ENCODE measurements at regions not wholly inside any gene's neighbourhood (a gene's known extent, or its start where the extent isn't known, plus 50 kb on each side); places are given as distances from the start of the nearest gene placed in this dataset.

DNA sequence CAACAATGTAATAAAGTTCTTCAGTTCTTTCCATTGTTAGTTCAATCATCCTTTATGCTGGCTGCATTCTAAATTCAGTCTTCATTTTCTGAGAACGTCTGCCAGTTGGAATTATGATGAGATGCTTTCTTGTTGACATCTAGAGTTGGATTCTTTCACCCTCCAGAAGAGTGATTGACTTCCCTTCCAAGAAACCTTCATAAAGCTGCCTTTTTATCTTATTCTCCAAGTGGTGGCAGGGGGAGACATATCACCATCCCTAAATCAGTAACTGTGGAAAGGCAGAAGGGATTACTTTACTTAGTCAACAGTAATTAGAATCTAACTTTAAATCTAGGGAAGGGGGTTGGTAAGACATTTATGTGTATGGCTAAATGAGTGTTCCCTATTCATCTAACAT lies 86.8 kb upstream of the GULP1 start:
- intact Hi-C loops (cut with DNase I; ENCODE audit: low total_unique reads) (no loop called here), in situ Hi-C loops (cut with MboI; ENCODE audit: low sequenced_read_pairs in 4 of 4) (no loop called here)
- Histone ChIP-seq H3K27ac (no peak overlapping the region), H3K27me3 (no peaks in the 10 kb centered on the region), H3K9me3 (no peaks in the 10 kb centered on the region), H3K4me3 (no peak overlapping the region), H3K4me1 (no peaks in the 10 kb centered on the region), H3K36me3 (no peaks in the 10 kb centered on the region)
- ATAC-seq (no peak), DNase-seq (no peak)
- TF ChIP-seq, protein P1, sequence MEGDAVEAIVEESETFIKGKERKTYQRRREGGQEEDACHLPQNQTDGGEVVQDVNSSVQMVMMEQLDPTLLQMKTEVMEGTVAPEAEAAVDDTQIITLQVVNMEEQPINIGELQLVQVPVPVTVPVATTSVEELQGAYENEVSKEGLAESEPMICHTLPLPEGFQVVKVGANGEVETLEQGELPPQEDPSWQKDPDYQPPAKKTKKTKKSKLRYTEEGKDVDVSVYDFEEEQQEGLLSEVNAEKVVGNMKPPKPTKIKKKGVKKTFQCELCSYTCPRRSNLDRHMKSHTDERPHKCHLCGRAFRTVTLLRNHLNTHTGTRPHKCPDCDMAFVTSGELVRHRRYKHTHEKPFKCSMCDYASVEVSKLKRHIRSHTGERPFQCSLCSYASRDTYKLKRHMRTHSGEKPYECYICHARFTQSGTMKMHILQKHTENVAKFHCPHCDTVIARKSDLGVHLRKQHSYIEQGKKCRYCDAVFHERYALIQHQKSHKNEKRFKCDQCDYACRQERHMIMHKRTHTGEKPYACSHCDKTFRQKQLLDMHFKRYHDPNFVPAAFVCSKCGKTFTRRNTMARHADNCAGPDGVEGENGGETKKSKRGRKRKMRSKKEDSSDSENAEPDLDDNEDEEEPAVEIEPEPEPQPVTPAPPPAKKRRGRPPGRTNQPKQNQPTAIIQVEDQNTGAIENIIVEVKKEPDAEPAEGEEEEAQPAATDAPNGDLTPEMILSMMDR (IDR thresholded peaks at IDR 0.05 in 4 of 5, conservative IDR thresholded peaks at IDR 0.05 in 1 of 5) = no peak
- TF ChIP-seq POLR2A (IDR thresholded peaks at IDR 0.05) = no peak

- Histone ChIP-seq H3K27ac (no peak overlapping the region), H3K4me3 (no peak overlapping the region), H3K27me3 (no peaks in the 10 kb centered on the region), H3K4me1 (no peaks in the 10 kb centered on the region), H3K36me3 (no peaks in the 10 kb centered on the region), H3K9me3 (no peaks in the 10 kb centered on the region)
- no peak for DNase-seq
- no peak for ATAC-seq
- intact Hi-C loops (cut with DNase I; ENCODE audit: low total_unique reads) = no loop called here
- TF ChIP-seq, protein P1 (IDR thresholded peaks at IDR 0.05 in 4 of 5, conservative IDR thresholded peaks at IDR 0.05 in 1 of 5) = no peak
- no peak for TF ChIP-seq POLR2A (IDR thresholded peaks at IDR 0.05)
- in situ Hi-C loops (cut with MboI; ENCODE audit: low sequenced_read_pairs in 4 of 4) = no loop called here
Measured at GRCh38 chr2:188207554-188207953, 84.1 kb upstream of the GULP1 start.

DNA sequence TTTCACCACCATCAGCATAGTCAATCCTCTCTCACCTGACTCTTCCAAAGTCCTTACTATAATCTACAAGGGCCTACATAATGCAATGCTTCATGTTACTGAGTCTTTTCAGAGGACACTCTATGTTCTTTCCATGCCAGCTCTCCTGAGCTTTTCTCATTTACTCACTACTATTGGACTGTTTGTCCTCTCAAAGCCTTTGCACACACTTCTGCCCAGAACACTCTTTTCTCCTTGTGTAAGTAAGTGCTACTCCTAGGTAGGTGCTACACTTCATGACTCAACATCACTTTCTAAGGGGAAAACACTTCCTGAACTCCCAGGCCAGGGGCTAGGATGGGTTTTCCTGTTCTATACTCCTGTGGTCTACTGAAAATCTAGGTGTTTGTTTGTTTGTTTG lies 82.5 kb upstream of the GULP1 start:
- in situ Hi-C loops (cut with MboI; ENCODE audit: low sequenced_read_pairs in 4 of 4) = no loop called here
- TF ChIP-seq POLR2A (IDR thresholded peaks at IDR 0.05) = no peak
- TF ChIP-seq, protein P1 (IDR thresholded peaks at IDR 0.05 in 4 of 5, conservative IDR thresholded peaks at IDR 0.05 in 1 of 5) = no peak
- Histone ChIP-seq H3K27ac (no peak overlapping the region), H3K36me3 (no peaks in the 10 kb centered on the region), H3K9me3 (no peaks in the 10 kb centered on the region), H3K27me3 (no peaks in the 10 kb centered on the region), H3K4me3 (no peak overlapping the region), H3K4me1 (no peaks in the 10 kb centered on the region)
- no peak for DNase-seq
- no peak for ATAC-seq
- intact Hi-C loops (cut with DNase I; ENCODE audit: low total_unique reads) = no loop called here

GRCh38 chr2:188217264-188217663 lies 74.4 kb upstream of the GULP1 start:
- H3K27me3 ChIP-seq = no peaks in the 10 kb centered on the region
- H3K4me1 ChIP-seq = no peaks in the 10 kb centered on the region
- no peak for DNase-seq
- no peak for TF ChIP-seq POLR2A (IDR thresholded peaks at IDR 0.05)
- no peak overlapping the region for H3K4me3 ChIP-seq
- intact Hi-C loops (cut with DNase I; ENCODE audit: low total_unique reads) = no loop called here
- in situ Hi-C loops (cut with MboI; ENCODE audit: low sequenced_read_pairs in 4 of 4) = no loop called here
- no peaks in the 10 kb centered on the region for H3K36me3 ChIP-seq
- ATAC-seq = no peak
- no peak overlapping the region for H3K27ac ChIP-seq
- no peaks in the 10 kb centered on the region for H3K9me3 ChIP-seq

GRCh38 chr2:188219541-188219940 lies 72.1 kb upstream of the GULP1 start:
- H3K27ac ChIP-seq = no peak overlapping the region
- H3K27me3 ChIP-seq = no peaks in the 10 kb centered on the region
- H3K4me3 ChIP-seq = no peak overlapping the region
- DNase-seq (no peak), ATAC-seq (no peak)
- TF ChIP-seq, protein P1 (IDR thresholded peaks at IDR 0.05 in 4 of 5, conservative IDR thresholded peaks at IDR 0.05 in 1 of 5) = no peak
- no peak for TF ChIP-seq POLR2A (IDR thresholded peaks at IDR 0.05)
- no peaks in the 10 kb centered on the region for H3K36me3 ChIP-seq
- H3K4me1 ChIP-seq = no peaks in the 10 kb centered on the region
- intact Hi-C loops (cut with DNase I; ENCODE audit: low total_unique reads) = no loop called here
- in situ Hi-C loops (cut with MboI; ENCODE audit: low sequenced_read_pairs in 4 of 4) = no loop called here
- H3K9me3 ChIP-seq = no peaks in the 10 kb centered on the region

Measured in gastrocnemius medialis (tissue), 4 donors.